ENCODE measurements at regions not wholly inside any gene's neighbourhood (a gene's known extent, or its start where the extent isn't known, plus 50 kb on each side); places are given as distances from the start of the nearest gene placed in this dataset.
"Not testable (repeated sequence)": the region's sequence is repeated elsewhere in the genome, so short reads cannot be mapped to it uniquely, and the experiment has no call there.

GRCh38 chr2:84223191-84223590, 235.9 kb downstream of the SUCLG1 start:
- Histone ChIP-seq H3K27me3 (ENCODE audit: insufficient read depth, insufficient read length) (no peaks in the 10 kb centered on the region), H3K4me3 (ENCODE audit: insufficient read length, low read depth) (no peak overlapping the region), H3K36me3 (ENCODE audit: insufficient read depth, insufficient read length, low read length) (no peaks in the 10 kb centered on the region), H3K9ac (ENCODE audit: insufficient read length, low read depth) (no peak overlapping the region), H3K9me3 (ENCODE audit: insufficient read depth, low read length) (peaks cover 19% of the 10 kb centered on the region; the same call in 1 of the 2 replicates), H3K4me1 (ENCODE audit: insufficient read depth, insufficient read length) (no peaks in the 10 kb centered on the region)
- no peak for DNase-seq (ENCODE audit: low read depth, low spot score)
- no peak for TF ChIP-seq YY1 (IDR thresholded peaks at IDR 0.05; ENCODE audit: insufficient read depth, insufficient read length)
- no peak for TF ChIP-seq ZNF274 (IDR thresholded peaks at IDR 0.05; ENCODE audit: low read depth, low read length)
- TF ChIP-seq SUZ12 (IDR thresholded peaks at IDR 0.05; ENCODE audit: extremely low read depth, insufficient read depth, insufficient read length): no peak

DNA sequence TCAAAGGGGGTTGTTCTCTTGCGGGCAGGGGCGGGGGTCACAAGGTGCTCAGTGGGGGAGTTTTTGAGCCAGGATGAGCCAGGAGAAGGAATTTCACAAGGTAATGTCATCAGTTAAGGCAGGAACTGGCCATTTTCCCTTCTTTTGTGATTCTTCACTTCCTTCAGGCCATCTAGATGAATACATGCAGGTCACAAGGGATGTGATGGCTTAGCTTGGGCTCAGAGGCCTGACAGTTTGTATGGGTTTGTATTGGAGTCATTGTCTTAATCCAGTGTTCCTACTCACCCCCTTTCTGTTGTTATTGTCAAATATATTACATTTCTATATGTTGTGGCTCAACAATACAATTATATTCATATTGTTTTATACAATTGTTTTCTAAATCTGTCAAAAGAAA, 238.0 kb downstream of the SUCLG1 start:
- H3K9me3 ChIP-seq (ENCODE audit: insufficient read depth, low read length): peaks cover 19% of the 10 kb centered on the region; the same call in 1 of the 2 replicates
- not testable (repeated sequence) for H3K4me3 ChIP-seq (ENCODE audit: insufficient read length, low read depth); H3K4me1 ChIP-seq (ENCODE audit: insufficient read depth, insufficient read length); H3K27me3 ChIP-seq (ENCODE audit: insufficient read depth, insufficient read length); H3K36me3 ChIP-seq (ENCODE audit: insufficient read depth, insufficient read length, low read length); H3K9ac ChIP-seq (ENCODE audit: insufficient read length, low read depth)
- DNase-seq (ENCODE audit: low read depth, low spot score): peak; percentile 11

DNA sequence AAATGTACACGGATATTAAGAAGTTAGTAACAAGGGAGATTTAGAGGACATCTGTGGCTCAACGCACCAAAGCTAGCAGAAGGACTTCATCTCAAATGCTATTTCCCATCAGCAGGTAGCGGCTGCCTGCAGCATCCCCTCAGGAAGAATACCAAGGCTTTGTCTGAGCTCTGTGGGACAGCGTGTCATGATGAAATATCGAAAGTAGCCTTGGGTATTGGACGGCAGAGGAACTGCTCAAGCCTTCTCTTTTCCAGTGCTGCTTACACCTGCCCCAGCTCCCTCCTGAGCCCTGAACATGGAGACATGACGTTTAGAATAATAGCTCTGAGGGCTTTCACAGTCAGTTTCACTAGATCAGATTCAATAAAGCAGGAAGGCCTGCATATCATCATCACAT, 241.6 kb downstream of the SUCLG1 start:
- no peaks in the 10 kb centered on the region for H3K4me1 ChIP-seq (ENCODE audit: insufficient read depth, insufficient read length)
- no peaks in the 10 kb centered on the region for H3K27me3 ChIP-seq (ENCODE audit: insufficient read depth, insufficient read length)
- TF ChIP-seq ZNF274 (IDR thresholded peaks at IDR 0.05; ENCODE audit: low read depth, low read length): no peak
- TF ChIP-seq SUZ12 (IDR thresholded peaks at IDR 0.05; ENCODE audit: extremely low read depth, insufficient read depth, insufficient read length): no peak
- TF ChIP-seq YY1 (IDR thresholded peaks at IDR 0.05; ENCODE audit: insufficient read depth, insufficient read length): no peak
- H3K9me3 ChIP-seq (ENCODE audit: insufficient read depth, low read length): peaks cover 7% of the 10 kb centered on the region; the same call in 1 of the 2 replicates
- H3K36me3 ChIP-seq (ENCODE audit: insufficient read depth, insufficient read length, low read length): no peaks in the 10 kb centered on the region
- no peak overlapping the region for H3K4me3 ChIP-seq (ENCODE audit: insufficient read length, low read depth)
- no peak for DNase-seq (ENCODE audit: low read depth, low spot score)
- no peak overlapping the region for H3K9ac ChIP-seq (ENCODE audit: insufficient read length, low read depth)

DNA sequence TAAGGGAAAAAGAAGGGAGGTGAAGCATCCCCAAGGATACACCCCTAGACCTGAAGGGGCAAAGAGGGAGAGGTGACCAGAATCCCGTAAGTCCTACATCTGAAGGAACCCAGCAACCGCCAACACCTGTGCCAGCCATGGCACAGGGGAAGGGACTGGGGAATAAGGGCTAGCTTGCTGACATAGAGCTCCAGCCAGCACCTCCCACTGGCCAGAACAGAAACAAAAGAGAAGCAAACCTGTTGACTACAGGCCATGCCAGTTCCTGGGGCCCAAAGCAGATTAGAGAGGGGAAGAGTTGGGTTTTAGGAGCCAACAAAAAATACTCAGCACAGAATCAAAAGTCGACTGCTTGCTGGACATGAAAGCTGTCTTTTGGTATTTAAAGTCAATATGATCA, 244.6 kb downstream of the SUCLG1 start:
- Histone ChIP-seq H3K4me3 (ENCODE audit: insufficient read length, low read depth) (no peak overlapping the region), H3K9ac (ENCODE audit: insufficient read length, low read depth) (no peak overlapping the region), H3K27me3 (ENCODE audit: insufficient read depth, insufficient read length) (no peaks in the 10 kb centered on the region), H3K36me3 (ENCODE audit: insufficient read depth, insufficient read length, low read length) (no peaks in the 10 kb centered on the region), H3K4me1 (ENCODE audit: insufficient read depth, insufficient read length) (no peaks in the 10 kb centered on the region), H3K9me3 (ENCODE audit: insufficient read depth, low read length) (no peaks in the 10 kb centered on the region)
- no peak for DNase-seq (ENCODE audit: low read depth, low spot score)
- TF ChIP-seq YY1 (IDR thresholded peaks at IDR 0.05; ENCODE audit: insufficient read depth, insufficient read length): no peak
- no peak for TF ChIP-seq ZNF274 (IDR thresholded peaks at IDR 0.05; ENCODE audit: low read depth, low read length)
- TF ChIP-seq SUZ12 (IDR thresholded peaks at IDR 0.05; ENCODE audit: extremely low read depth, insufficient read depth, insufficient read length): no peak

- Histone ChIP-seq H3K9me3 (ENCODE audit: insufficient read depth, low read length) (no peaks in the 10 kb centered on the region), H3K9ac (ENCODE audit: insufficient read length, low read depth) (no peak overlapping the region), H3K36me3 (ENCODE audit: insufficient read depth, insufficient read length, low read length) (no peaks in the 10 kb centered on the region), H3K27me3 (ENCODE audit: insufficient read depth, insufficient read length) (no peaks in the 10 kb centered on the region), H3K4me1 (ENCODE audit: insufficient read depth, insufficient read length) (no peaks in the 10 kb centered on the region), H3K4me3 (ENCODE audit: insufficient read length, low read depth) (no peak overlapping the region)
- DNase-seq (ENCODE audit: low read depth, low spot score): no peak
- TF ChIP-seq YY1 (IDR thresholded peaks at IDR 0.05; ENCODE audit: insufficient read depth, insufficient read length): no peak
- no peak for TF ChIP-seq SUZ12 (IDR thresholded peaks at IDR 0.05; ENCODE audit: extremely low read depth, insufficient read depth, insufficient read length)
- TF ChIP-seq ZNF274 (IDR thresholded peaks at IDR 0.05; ENCODE audit: low read depth, low read length): no peak
These were observed 246.3 kb downstream of the SUCLG1 start for GRCh38 chr2:84212611-84213314.

DNA sequence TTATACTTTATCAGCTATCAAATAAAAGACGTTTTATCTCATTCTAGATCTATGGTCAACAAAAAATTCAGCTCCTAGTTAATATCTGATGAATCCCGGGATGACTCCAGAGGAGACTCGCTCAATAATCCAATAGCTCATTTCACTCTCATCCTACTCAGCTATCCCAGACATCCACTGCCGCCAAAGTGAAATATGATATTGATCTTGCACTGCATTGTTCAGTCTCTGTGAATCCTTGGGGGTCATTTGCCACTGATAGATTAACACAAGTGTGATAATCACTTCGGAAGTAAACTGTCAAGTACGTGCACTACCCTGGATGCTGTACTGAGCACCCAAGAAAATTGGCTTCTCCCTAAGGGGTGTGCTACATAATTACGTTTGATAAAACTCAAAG, 249.1 kb downstream of the SUCLG1 start:
- Histone ChIP-seq H3K9me3 (ENCODE audit: insufficient read depth, low read length) (no peaks in the 10 kb centered on the region), H3K4me3 (ENCODE audit: insufficient read length, low read depth) (no peak overlapping the region), H3K4me1 (ENCODE audit: insufficient read depth, insufficient read length) (no peaks in the 10 kb centered on the region), H3K36me3 (ENCODE audit: insufficient read depth, insufficient read length, low read length) (no peaks in the 10 kb centered on the region), H3K9ac (ENCODE audit: insufficient read length, low read depth) (no peak overlapping the region), H3K27me3 (ENCODE audit: insufficient read depth, insufficient read length) (no peaks in the 10 kb centered on the region)
- DNase-seq (ENCODE audit: low read depth, low spot score): no peak
- TF ChIP-seq ZNF274 (IDR thresholded peaks at IDR 0.05; ENCODE audit: low read depth, low read length) (no peak), YY1 (IDR thresholded peaks at IDR 0.05; ENCODE audit: insufficient read depth, insufficient read length) (no peak), SUZ12 (IDR thresholded peaks at IDR 0.05; ENCODE audit: extremely low read depth, insufficient read depth, insufficient read length) (no peak)

GRCh38 chr2:84204995-84205394, 254.1 kb downstream of the SUCLG1 start:
- H3K9ac ChIP-seq (ENCODE audit: insufficient read length, low read depth): no peak overlapping the region
- no peak overlapping the region for H3K4me3 ChIP-seq (ENCODE audit: insufficient read length, low read depth)
- no peaks in the 10 kb centered on the region for H3K4me1 ChIP-seq (ENCODE audit: insufficient read depth, insufficient read length)
- DNase-seq (ENCODE audit: low read depth, low spot score): no peak
- no peaks in the 10 kb centered on the region for H3K27me3 ChIP-seq (ENCODE audit: insufficient read depth, insufficient read length)
- TF ChIP-seq ZNF274 (IDR thresholded peaks at IDR 0.05; ENCODE audit: low read depth, low read length): no peak
- TF ChIP-seq SUZ12 (IDR thresholded peaks at IDR 0.05; ENCODE audit: extremely low read depth, insufficient read depth, insufficient read length): no peak
- no peak for TF ChIP-seq YY1 (IDR thresholded peaks at IDR 0.05; ENCODE audit: insufficient read depth, insufficient read length)
- H3K9me3 ChIP-seq (ENCODE audit: insufficient read depth, low read length): no peaks in the 10 kb centered on the region; the same call in 1 of the 2 replicates
- no peaks in the 10 kb centered on the region for H3K36me3 ChIP-seq (ENCODE audit: insufficient read depth, insufficient read length, low read length)

Measured in NT2/D1 (cell line).